ENCODE measurements at regions not wholly inside any gene's neighbourhood (a gene's known extent, or its start where the extent isn't known, plus 50 kb on each side); places are given as distances from the start of the nearest gene placed in this dataset.
A peak's percentile ranks its signal among the peaks of the same experiment; 100 is the strongest.
"Not testable (repeated sequence)": the region's sequence is repeated elsewhere in the genome, so short reads cannot be mapped to it uniquely, and the experiment has no call there.

DNA sequence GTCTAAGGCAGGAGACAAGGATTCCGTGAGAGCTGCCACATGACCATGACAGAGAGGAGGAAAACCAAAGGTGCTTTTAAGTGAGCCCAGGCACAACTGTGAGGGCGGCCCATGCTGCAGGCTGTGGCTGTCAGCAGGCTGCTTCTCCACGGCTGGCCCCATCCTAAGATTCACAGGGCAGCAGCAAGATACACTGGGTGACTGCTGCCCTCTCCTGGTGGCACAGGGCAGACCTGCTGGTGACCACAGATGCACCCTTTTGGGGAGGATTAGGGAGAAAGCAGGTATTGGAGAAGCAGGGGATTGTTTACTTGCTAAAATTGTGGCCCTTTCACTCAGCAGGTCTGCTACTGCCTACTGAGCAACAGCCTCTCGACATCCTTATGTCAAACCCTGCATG lies 125.4 kb upstream of the ALDH3B2 start:
- TF ChIP-seq, protein P1, sequence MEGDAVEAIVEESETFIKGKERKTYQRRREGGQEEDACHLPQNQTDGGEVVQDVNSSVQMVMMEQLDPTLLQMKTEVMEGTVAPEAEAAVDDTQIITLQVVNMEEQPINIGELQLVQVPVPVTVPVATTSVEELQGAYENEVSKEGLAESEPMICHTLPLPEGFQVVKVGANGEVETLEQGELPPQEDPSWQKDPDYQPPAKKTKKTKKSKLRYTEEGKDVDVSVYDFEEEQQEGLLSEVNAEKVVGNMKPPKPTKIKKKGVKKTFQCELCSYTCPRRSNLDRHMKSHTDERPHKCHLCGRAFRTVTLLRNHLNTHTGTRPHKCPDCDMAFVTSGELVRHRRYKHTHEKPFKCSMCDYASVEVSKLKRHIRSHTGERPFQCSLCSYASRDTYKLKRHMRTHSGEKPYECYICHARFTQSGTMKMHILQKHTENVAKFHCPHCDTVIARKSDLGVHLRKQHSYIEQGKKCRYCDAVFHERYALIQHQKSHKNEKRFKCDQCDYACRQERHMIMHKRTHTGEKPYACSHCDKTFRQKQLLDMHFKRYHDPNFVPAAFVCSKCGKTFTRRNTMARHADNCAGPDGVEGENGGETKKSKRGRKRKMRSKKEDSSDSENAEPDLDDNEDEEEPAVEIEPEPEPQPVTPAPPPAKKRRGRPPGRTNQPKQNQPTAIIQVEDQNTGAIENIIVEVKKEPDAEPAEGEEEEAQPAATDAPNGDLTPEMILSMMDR (IDR thresholded peaks at IDR 0.05; ENCODE audit: low read depth, low read length, missing control alignments), result peak; percentile 50
- H3K27me3 ChIP-seq (replicated peaks); in situ Hi-C loops (cut with HindIII; ENCODE audit: low pct_ligation_motif_present, low sequenced_read_pairs); H3K27ac ChIP-seq; H3K36me3 ChIP-seq (replicated peaks); H3K4me3 ChIP-seq (ENCODE audit: low read depth, low read length): not testable (repeated sequence)
- DNase-seq, result peak; percentile 13

DNA sequence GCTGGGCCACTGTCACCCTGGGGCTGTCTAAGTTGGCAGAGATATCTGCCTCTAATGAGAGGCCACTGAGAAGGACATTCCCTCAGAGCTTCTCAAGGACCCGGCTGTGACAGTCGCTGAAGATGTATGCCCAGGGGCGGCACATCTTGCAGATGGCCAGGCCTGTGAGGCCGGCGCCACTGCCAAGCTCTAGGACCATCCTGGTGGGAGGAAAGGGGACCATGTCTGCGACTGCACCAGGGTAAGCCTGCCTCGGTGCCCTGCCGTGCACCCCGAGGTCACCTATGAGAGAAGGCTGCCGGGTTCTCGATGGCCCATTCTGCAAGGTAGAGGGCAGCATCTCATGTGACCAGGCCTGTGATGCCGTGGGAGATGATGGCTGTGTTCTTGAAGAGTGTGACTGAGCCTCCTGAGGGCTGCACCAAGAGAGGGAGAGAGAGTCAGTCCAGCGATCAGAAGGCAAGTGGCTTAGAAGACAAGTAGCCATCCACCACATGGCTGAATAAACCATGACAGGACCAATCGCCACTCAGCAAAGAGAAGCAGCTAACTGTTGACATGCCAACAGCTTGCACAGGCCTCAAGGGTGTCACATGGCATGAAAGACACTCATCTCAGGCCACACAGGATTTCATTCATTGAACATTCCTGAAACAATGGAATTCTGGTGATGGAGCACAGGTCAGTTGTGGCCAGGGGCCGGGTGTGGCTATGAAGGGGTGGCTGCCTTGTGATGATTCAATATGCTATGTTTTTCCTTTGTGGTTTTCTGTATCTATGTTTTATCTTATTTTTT lies 123.5 kb upstream of the ALDH3B2 start:
- DNase-seq, result peak; percentile 80
- H3K36me3 ChIP-seq (replicated peaks); H3K4me3 ChIP-seq (ENCODE audit: low read depth, low read length); H3K27ac ChIP-seq; in situ Hi-C loops (cut with HindIII; ENCODE audit: low pct_ligation_motif_present, low sequenced_read_pairs); H3K27me3 ChIP-seq (replicated peaks): not testable (repeated sequence)

DNA sequence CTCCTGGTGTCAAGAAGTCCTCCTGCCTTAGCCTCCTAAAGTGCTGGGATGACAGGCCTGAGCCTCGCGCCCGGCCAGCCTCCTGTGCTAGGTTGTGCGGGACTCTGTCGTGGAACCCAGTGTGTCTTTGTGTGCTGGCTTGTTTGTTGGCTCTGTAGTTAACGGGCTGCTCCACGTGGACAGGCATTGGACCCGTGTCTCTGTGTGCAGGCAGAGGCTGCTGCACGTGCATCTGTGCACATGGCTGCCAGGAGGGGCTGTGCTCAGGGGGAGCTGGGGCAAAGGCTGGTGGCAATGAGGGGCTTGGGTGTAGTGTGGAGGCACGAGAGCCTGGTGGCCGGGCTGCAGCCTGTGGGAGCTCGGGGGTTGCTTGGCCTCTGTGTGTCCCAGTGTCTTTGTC lies 121.3 kb upstream of the ALDH3B2 start:
- TF ChIP-seq, protein P1 (IDR thresholded peaks at IDR 0.05; ENCODE audit: low read depth, low read length, missing control alignments), result no peak
- Histone ChIP-seq H3K4me3 (ENCODE audit: low read depth, low read length) (no peak overlapping the region), H3K27ac (no peak overlapping the region), H3K27me3 (replicated peaks) (no peaks in the 10 kb centered on the region), H3K36me3 (replicated peaks) (no peaks in the 10 kb centered on the region)
- DNase-seq, result no peak
- in situ Hi-C loops (cut with HindIII; ENCODE audit: low pct_ligation_motif_present, low sequenced_read_pairs), result no loop called here

DNA sequence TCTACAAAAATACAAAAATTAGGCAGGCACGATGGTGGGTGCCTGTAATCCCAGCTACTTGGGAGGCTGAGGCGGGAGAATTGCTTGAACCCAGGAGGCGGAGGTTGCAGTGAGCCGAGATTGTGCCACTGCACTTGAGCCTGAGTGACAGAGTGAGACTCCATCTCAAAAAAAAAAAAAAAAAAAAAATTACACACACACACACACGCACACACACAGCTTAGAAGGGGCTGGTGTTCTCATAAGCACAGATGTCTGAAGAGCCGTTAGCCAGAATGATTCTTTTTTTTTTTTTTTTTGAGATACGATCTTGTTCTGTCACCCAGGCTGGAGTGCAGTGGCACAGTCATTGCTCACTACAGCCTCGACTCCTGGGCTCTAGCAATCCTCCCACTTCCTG lies 119.3 kb upstream of the ALDH3B2 start:
- DNase-seq; H3K4me3 ChIP-seq (ENCODE audit: low read depth, low read length); in situ Hi-C loops (cut with HindIII; ENCODE audit: low pct_ligation_motif_present, low sequenced_read_pairs); H3K27me3 ChIP-seq (replicated peaks); H3K36me3 ChIP-seq (replicated peaks); H3K27ac ChIP-seq: not testable (repeated sequence)

DNA sequence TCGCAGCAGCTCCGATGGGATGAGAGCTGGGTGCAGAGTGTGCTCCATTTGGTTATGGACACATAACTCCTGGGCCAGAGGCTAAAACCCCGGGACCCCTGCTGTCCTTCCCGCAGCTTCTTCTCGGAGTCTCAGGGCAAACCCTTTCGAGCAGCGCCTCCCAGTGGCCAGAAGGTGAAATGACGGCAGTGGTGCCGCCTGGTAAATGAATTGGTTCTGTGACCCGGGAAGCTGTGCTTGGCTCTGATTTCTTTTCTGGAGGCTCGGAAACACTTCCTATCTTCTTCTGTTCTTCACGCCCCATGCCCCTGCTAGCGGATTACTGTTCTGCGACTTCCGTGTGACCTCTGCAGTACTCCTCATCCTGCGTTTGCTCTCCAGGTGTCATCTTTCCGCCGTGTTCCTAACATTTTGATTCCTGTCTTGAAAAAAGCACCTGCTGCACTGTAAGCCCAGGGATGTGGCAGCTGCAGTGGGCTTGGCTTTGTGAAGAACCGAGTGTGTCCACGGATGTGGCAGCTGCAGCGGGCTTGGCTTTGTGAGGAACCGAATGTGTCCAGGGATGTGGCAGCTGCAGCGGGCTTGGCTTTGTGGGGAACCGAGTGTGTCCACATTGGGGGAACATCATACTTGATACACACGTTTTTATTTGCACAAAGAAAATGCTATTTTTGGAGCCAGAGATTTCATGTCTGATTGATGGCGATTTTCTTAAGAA lies 118.0 kb upstream of the ALDH3B2 start:
- TF ChIP-seq, protein P1 (IDR thresholded peaks at IDR 0.05; ENCODE audit: low read depth, low read length, missing control alignments), result peak; percentile 62
- H3K27me3 ChIP-seq (replicated peaks); H3K27ac ChIP-seq; H3K4me3 ChIP-seq (ENCODE audit: low read depth, low read length); in situ Hi-C loops (cut with HindIII; ENCODE audit: low pct_ligation_motif_present, low sequenced_read_pairs); H3K36me3 ChIP-seq (replicated peaks): not testable (repeated sequence)
- DNase-seq, result peak; percentile 31

DNA sequence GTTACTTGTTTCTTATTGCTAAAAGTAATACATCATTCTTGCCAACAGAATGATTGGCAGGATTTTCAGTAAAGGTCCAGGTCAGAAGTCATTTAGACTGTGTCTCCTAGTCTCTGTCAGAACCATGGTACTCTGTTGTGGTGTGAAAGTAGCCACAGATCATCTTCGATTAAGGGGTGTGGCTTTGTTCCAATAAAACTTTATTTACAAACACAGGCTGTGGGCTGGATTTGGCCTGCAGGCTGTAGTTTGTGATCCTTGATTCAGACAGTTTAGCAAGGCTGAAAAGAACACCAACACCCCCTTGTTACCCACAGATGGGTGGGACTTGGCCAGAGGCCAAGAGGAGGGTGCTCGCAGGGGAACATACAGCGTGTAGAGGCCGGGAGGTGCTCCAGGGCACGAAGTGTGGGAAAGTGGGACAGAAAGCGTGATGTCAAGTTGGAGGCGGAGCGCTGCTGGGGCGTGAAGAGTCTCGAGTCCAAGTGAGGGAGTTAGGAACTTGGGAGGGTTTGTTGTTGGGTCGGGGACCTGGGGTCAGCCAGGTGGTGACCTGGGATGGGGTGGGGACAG lies 117.3 kb upstream of the ALDH3B2 start:
- H3K27ac ChIP-seq; DNase-seq; H3K4me3 ChIP-seq (ENCODE audit: low read depth, low read length); H3K36me3 ChIP-seq (replicated peaks); H3K27me3 ChIP-seq (replicated peaks); in situ Hi-C loops (cut with HindIII; ENCODE audit: low pct_ligation_motif_present, low sequenced_read_pairs): not testable (repeated sequence)

DNA sequence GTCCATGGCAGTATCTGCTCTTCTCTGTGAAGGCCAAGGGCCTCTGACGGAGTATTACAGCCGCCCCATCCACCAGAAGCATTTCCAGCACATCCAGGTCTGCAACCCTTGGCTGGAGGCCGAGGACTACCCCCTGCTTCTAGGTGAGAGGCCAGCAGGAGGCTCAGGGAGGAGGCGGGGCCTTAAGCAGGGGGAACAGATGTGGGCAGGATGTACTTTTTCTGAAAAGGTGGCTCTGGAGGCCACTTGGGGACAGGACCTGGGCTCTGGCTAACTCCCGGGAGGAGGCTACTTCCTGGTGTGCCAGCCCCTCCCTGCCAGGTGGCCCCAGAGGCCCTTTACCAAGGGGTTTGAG lies 113.9 kb upstream of the ALDH3B2 start:
- H3K4me3 ChIP-seq (ENCODE audit: low read depth, low read length); in situ Hi-C loops (cut with HindIII; ENCODE audit: low pct_ligation_motif_present, low sequenced_read_pairs); H3K36me3 ChIP-seq (replicated peaks); H3K27me3 ChIP-seq (replicated peaks); H3K27ac ChIP-seq; DNase-seq: not testable (repeated sequence)

DNA sequence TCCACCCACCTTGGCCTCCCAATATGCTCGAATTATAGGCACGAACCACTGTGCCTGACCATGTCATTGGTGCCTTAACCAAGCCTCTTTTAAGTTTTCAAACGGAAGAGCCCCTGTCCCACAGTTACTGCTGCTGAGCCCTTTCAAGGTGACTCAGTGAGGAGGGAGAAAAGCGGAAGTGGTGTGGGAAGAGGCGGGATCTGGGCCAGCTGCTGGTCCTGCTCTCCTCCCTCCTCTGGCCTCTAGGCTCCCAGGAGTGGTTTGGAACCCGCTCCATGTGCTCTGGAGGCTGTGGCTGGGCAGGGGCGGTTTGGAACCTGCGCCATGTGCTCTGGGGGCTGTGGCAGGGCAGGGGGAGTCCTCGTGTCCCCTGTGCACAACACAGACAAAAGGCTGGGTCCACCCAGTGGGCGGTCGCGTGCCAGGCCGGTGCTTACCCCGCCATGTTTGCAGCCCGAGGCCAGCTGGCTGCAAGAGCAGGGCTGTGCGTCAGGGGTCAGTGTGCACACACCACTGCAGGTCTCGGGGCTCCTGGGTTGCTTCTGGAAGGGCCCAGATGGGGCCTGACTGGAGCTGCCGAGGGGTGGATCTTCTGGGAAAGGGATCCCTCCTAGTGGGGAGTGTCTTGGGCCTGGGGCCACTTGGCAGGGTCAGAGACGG lies 113.4 kb upstream of the ALDH3B2 start:
- H3K36me3 ChIP-seq (replicated peaks); in situ Hi-C loops (cut with HindIII; ENCODE audit: low pct_ligation_motif_present, low sequenced_read_pairs); H3K27ac ChIP-seq; DNase-seq; H3K4me3 ChIP-seq (ENCODE audit: low read depth, low read length); H3K27me3 ChIP-seq (replicated peaks): not testable (repeated sequence)

DNA sequence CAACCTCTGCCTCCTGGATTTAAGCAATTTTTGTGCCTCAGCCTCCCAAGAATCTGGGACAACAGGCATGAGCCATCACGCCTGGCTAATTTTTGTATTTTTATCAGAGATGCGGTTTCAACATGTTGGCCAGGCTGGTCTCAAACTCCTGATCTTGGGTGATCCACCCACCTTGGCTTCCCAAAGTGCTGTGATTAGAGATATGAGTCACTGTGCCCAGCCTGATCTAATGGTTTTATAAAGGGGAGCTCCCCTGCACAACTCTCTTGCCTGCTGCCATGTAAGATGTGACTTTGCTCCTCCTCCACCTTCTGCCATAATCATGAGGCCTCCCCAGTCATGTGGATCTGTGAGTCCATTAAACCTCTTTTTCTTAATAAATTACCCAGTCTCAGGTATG lies 107.5 kb upstream of the ALDH3B2 start:
- DNase-seq; H3K27me3 ChIP-seq (replicated peaks); H3K27ac ChIP-seq; H3K4me3 ChIP-seq (ENCODE audit: low read depth, low read length); in situ Hi-C loops (cut with HindIII; ENCODE audit: low pct_ligation_motif_present, low sequenced_read_pairs); H3K36me3 ChIP-seq (replicated peaks): not testable (repeated sequence)

DNA sequence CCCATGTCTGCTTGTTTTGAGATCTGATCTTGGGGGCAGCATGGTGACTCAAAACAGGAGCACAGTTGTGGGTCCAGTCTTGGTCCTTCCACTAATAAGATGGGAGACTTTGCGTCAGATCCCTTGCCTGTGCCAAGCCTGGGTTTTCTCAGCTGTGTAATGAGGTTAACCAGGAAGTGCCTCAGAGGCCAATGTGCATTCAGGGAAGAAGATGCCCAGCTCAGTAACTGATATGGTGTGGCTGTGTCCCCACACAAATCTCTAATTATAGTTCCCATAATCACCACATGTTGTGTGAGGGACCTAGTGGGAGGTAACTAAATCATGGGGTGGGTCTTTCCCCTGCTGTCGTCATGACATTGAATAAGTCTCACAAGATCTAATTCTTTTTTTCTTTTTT lies 107.1 kb upstream of the ALDH3B2 start:
- DNase-seq; H3K4me3 ChIP-seq (ENCODE audit: low read depth, low read length); H3K36me3 ChIP-seq (replicated peaks); in situ Hi-C loops (cut with HindIII; ENCODE audit: low pct_ligation_motif_present, low sequenced_read_pairs); H3K27me3 ChIP-seq (replicated peaks); H3K27ac ChIP-seq: not testable (repeated sequence)

Measured in brain microvascular endothelial cell (primary cell).